Osteocyte (in vitro differentiated cells): ENCODE measurements at regions not wholly inside any gene's neighbourhood (a gene's known extent, or its start where the extent isn't known, plus 50 kb on each side); places are given as distances from the start of the nearest gene placed in this dataset.

Experiments
- DNase-seq: peaks from one replicate; pipeline ENCODE4 v3.0.0; 2021; ENCODE audit warnings: mixed read lengths; ENCODE audit not compliant: unreplicated experiment; ENCODE audit errors: extremely low spot score
- H3K27ac Mint-ChIP-seq: one replicate; pipeline ENCODE4 v1.8.0; 2021; ENCODE audit warnings: mild to moderate bottlenecking, mixed read lengths; ENCODE audit not compliant: unreplicated experiment
- H3K27me3 Mint-ChIP-seq: one replicate; pipeline ENCODE4 v1.8.0; 2021; ENCODE audit warnings: mixed read lengths; ENCODE audit not compliant: unreplicated experiment
- H3K36me3 Mint-ChIP-seq: one replicate; pipeline ENCODE4 v1.8.0; 2021; ENCODE audit warnings: mixed read lengths; ENCODE audit not compliant: unreplicated experiment
- H3K4me1 Mint-ChIP-seq: one replicate; pipeline ENCODE4 v1.8.0; 2021; ENCODE audit warnings: mixed read lengths; ENCODE audit not compliant: unreplicated experiment
- H3K4me3 Mint-ChIP-seq: one replicate; pipeline ENCODE4 v1.8.0; 2021; ENCODE audit warnings: mild to moderate bottlenecking, moderate library complexity, mixed read lengths; ENCODE audit not compliant: unreplicated experiment
- H3K9me3 Mint-ChIP-seq: one replicate; pipeline ENCODE4 v1.8.0; 2021; ENCODE audit warnings: mixed read lengths; ENCODE audit not compliant: unreplicated experiment
- CTCF ChIP-seq: fragments of 200-600 bp; sonication (generic); IDR thresholded peaks from 2 replicates; pipeline ENCODE4 v1.5.0; 2021; ENCODE audit warnings: antibody characterized with exemption, mild to moderate bottlenecking, moderate library complexity

GRCh38 chr18:70461323-70462077 lies 172.7 kb downstream of the SOCS6 start:
- no peak for TF ChIP-seq CTCF
- H3K36me3 Mint-ChIP-seq: no peaks in the 10 kb centered on the region
- peaks cover 34% of the 10 kb centered on the region for H3K27me3 Mint-ChIP-seq
- no peaks in the 10 kb centered on the region for H3K9me3 Mint-ChIP-seq
- peaks cover 7% of the 10 kb centered on the region for H3K4me1 Mint-ChIP-seq
- no peak for DNase-seq
- H3K4me3 Mint-ChIP-seq: no peak overlapping the region
- no peak overlapping the region for H3K27ac Mint-ChIP-seq

- no peak overlapping the region for H3K4me3 Mint-ChIP-seq
- TF ChIP-seq CTCF: no peak
- H3K36me3 Mint-ChIP-seq: no peaks in the 10 kb centered on the region
- H3K27ac Mint-ChIP-seq: no peak overlapping the region
- H3K9me3 Mint-ChIP-seq: no peaks in the 10 kb centered on the region
- H3K4me1 Mint-ChIP-seq: peaks cover 5% of the 10 kb centered on the region
- H3K27me3 Mint-ChIP-seq: peaks cover 36% of the 10 kb centered on the region
- no peak for DNase-seq
Measured at GRCh38 chr18:70459731-70460130, 170.9 kb downstream of the SOCS6 start.

GRCh38 chr18:70459251-70459650 lies 170.4 kb downstream of the SOCS6 start:
- no peaks in the 10 kb centered on the region for H3K9me3 Mint-ChIP-seq
- H3K36me3 Mint-ChIP-seq: no peaks in the 10 kb centered on the region
- peaks cover under 1% of the 10 kb centered on the region for H3K4me1 Mint-ChIP-seq
- no peak overlapping the region for H3K4me3 Mint-ChIP-seq
- peaks cover 35% of the 10 kb centered on the region for H3K27me3 Mint-ChIP-seq
- no peak for TF ChIP-seq CTCF
- DNase-seq: no peak
- H3K27ac Mint-ChIP-seq: no peak overlapping the region

GRCh38 chr18:70457788-70458187 lies 168.9 kb downstream of the SOCS6 start:
- Mint-ChIP-seq H3K4me1 (no peaks in the 10 kb centered on the region), H3K4me3 (no peak overlapping the region), H3K36me3 (no peaks in the 10 kb centered on the region), H3K27me3 (peaks cover 26% of the 10 kb centered on the region), H3K9me3 (no peaks in the 10 kb centered on the region), H3K27ac (no peak overlapping the region)
- no peak for DNase-seq
- TF ChIP-seq CTCF: no peak

GRCh38 chr18:70457223-70457622 lies 168.4 kb downstream of the SOCS6 start:
- TF ChIP-seq CTCF: no peak
- no peaks in the 10 kb centered on the region for H3K9me3 Mint-ChIP-seq

More at GRCh38 chr18:70457223-70457622, 168.4 kb downstream of the SOCS6 start:
- no peak overlapping the region for H3K4me3 Mint-ChIP-seq
- H3K4me1 Mint-ChIP-seq: no peaks in the 10 kb centered on the region
- H3K36me3 Mint-ChIP-seq: no peaks in the 10 kb centered on the region
- no peak for DNase-seq
- no peak overlapping the region for H3K27ac Mint-ChIP-seq
- H3K27me3 Mint-ChIP-seq: peaks cover 25% of the 10 kb centered on the region
